ENCODE measurements at regions not wholly inside any gene's neighbourhood (a gene's known extent, or its start where the extent isn't known, plus 50 kb on each side); places are given as distances from the start of the nearest gene placed in this dataset.

DNA sequence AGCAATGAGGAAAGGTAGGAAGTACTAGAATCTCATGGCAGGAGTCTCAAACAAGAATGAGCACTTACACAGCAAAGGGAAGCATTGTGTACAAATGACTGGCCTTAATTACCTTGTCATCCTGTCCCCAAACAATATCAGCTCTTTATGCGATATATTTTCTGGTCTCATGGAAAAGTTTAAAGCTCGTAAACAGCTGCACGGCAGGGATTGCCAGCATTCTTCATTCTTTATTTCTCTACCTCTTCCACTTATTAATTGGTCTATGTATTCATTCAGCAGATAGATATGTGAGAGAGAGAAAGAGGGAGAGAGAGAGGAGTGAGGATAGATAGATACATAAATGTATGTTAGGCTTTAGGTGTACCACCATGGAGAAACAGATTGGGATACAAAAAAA lies 155.8 kb upstream of the FAT4 start:
- ChIA-PET POLR2A (no interaction called here), CTCF (interaction anchor here (0.8 kb wide), 1 partner anchor 159 kb away, joined by 3 read pairs; no protein-coding TSS in a partner anchor)
- no peak for TF ChIP-seq CTCF (IDR thresholded peaks at IDR 0.05; ENCODE audit: control extremely low read depth, extremely low read depth, low read depth, missing control alignments)
- no peak for DNase-seq (ENCODE audit: extremely low spot score)

DNA sequence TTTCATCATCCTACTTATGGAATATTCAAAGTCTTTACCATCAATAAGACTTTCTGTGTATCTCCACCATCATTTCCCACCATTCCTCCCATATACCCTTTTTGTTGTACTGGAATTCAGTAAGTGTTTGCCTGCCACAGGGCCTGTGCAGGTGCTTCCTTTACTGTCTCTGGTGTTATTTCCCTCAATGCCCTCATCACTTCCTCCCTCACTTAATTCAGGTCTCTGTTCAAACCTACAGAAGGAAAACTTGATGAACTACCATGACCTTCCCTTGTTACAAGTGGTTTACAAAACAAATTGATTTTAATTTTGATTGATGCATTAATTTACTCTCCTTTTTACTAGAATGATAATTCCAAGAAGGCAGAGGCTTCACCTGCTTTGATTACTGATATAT lies 159.5 kb upstream of the FAT4 start:
- no peak for TF ChIP-seq CTCF (IDR thresholded peaks at IDR 0.05; ENCODE audit: control extremely low read depth, extremely low read depth, low read depth, missing control alignments)
- CTCF ChIA-PET: no interaction called here
- POLR2A ChIA-PET: no interaction called here
- DNase-seq (ENCODE audit: extremely low spot score): no peak

- DNase-seq (ENCODE audit: extremely low spot score): no peak
- POLR2A ChIA-PET: no interaction called here
- TF ChIP-seq CTCF (IDR thresholded peaks at IDR 0.05; ENCODE audit: control extremely low read depth, extremely low read depth, low read depth, missing control alignments): no peak
- CTCF ChIA-PET: no interaction called here
Observed at GRCh38 chr4:125140966-125141495, 173.7 kb upstream of the FAT4 start.

DNA sequence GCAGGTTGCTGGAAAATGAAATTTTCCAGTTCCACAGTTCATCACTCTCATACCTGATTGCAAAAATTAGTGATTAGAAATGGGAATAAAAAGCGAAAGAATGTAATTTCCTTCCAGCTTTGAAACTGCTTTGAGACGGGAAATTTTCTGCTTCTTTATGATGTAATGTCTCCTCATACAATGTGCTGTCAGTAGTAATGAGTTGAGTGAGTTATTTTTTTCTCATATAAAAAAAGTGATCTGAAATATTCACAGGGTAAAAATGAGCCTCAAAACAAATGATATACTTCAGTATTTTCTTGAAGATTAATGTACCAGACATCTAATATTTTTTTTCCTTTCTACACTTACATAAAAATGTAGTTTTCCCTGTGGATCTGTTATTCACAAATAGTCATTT lies 179.1 kb upstream of the FAT4 start:
- ChIA-PET POLR2A (no interaction called here), CTCF (interaction anchor here (1.1 kb wide), 1 partner anchor 19 kb away, joined by 3 read pairs; no protein-coding TSS in a partner anchor)
- DNase-seq (ENCODE audit: extremely low spot score): no peak
- TF ChIP-seq CTCF (IDR thresholded peaks at IDR 0.05; ENCODE audit: control extremely low read depth, extremely low read depth, low read depth, missing control alignments): no peak

GRCh38 chr4:125132729-125133128 lies 182.0 kb upstream of the FAT4 start:
- ChIA-PET POLR2A (no interaction called here), CTCF (interaction anchor here (0.9 to 1.6 kb wide), 2 partner anchors 15 to 32 kb away, joined by 3 read pairs; no protein-coding TSS in a partner anchor)
- no peak for TF ChIP-seq CTCF (IDR thresholded peaks at IDR 0.05; ENCODE audit: control extremely low read depth, extremely low read depth, low read depth, missing control alignments)
- no peak for DNase-seq (ENCODE audit: extremely low spot score)

GRCh38 chr4:125131891-125132680 lies 182.7 kb upstream of the FAT4 start:
- no peak for DNase-seq (ENCODE audit: extremely low spot score)
- CTCF ChIA-PET: interaction anchor here (1.6 kb wide), 1 partner anchor 14 kb away, joined by 3 read pairs; no protein-coding TSS in a partner anchor
- no peak for TF ChIP-seq CTCF (IDR thresholded peaks at IDR 0.05; ENCODE audit: control extremely low read depth, extremely low read depth, low read depth, missing control alignments)
- POLR2A ChIA-PET: no interaction called here

Data from GM10248 (cell line).